SK-N-SH treated with all-trans-retinoic acid at 6 μM for 48 hours (cell line): ENCODE measurements at regions not wholly inside any gene's neighbourhood (a gene's known extent, or its start where the extent isn't known, plus 50 kb on each side); places are given as distances from the start of the nearest gene placed in this dataset.

Experiments used
- CREB5 ChIP-seq: fragments of 250-450 bp; sonication (Bioruptor Pico); IDR thresholded peaks from 2 replicates; pipeline ENCODE4 v1.5.1; 2020; ENCODE audit warnings: low read depth, mild to moderate bottlenecking, moderate library complexity
- ISL1 ChIP-seq: fragments of 250-450 bp; sonication (Bioruptor Pico); IDR thresholded peaks from 2 replicates; pipeline ENCODE4 v2.1.2; 2022; ENCODE audit warnings: mild to moderate bottlenecking, moderate library complexity
- OSR1 ChIP-seq: fragments of 250-450 bp; sonication (Bioruptor Pico); IDR thresholded peaks from 2 replicates; pipeline ENCODE4 v1.8.0; 2022; ENCODE audit warnings: moderate library complexity, mild to moderate bottlenecking, inconsistent platforms
- POU6F1 ChIP-seq: fragments of 250-450 bp; sonication (Bioruptor Pico); IDR thresholded peaks from 2 replicates; pipeline ENCODE4 v1.8.0; 2021; ENCODE audit warnings: low read depth, mild to moderate bottlenecking, moderate library complexity, borderline replicate concordance
- RARB ChIP-seq: fragments of 250-450 bp; sonication (Bioruptor Pico); IDR thresholded peaks from 2 replicates; pipeline ENCODE4 v1.8.0; 2021; ENCODE audit warnings: mild to moderate bottlenecking, moderate library complexity
- SNAI2 ChIP-seq: fragments of 250-450 bp; sonication (Bioruptor Pico); IDR thresholded peaks from 2 replicates; pipeline ENCODE4 v1.5.0; 2020; ENCODE audit warnings: mild to moderate bottlenecking, moderate library complexity
- TCF4 ChIP-seq: fragments of 250-450 bp; sonication (Bioruptor Pico); IDR thresholded peaks from 2 replicates; pipeline ENCODE4 v1.8.0; 2021; ENCODE audit warnings: mild to moderate bottlenecking, moderate library complexity, borderline replicate concordance
- ZFP3 ChIP-seq: fragments of 250-450 bp; sonication (Bioruptor Pico); IDR thresholded peaks from 2 replicates; pipeline ENCODE4 v1.5.0; 2020; ENCODE audit warnings: mild to moderate bottlenecking, moderate library complexity
- ZFP30 ChIP-seq: fragments of 450-650 bp; formaldehyde crosslinking; IDR thresholded peaks from 2 replicates; pipeline ENCODE4 v1.5.0; 2022; ENCODE audit warnings: mild to moderate bottlenecking, moderate library complexity
- TF ChIP-seq, protein P1 (sequence below): fragments of 250-450 bp; sonication (Bioruptor Pico); IDR thresholded peaks from 2 replicates; pipeline ENCODE4 v1.8.0; 2020; ENCODE audit warnings: mild to moderate bottlenecking, moderate library complexity, borderline replicate concordance

- TF ChIP-seq ZFP30 (CRISPR knock-in tag): no peak
- peak; percentile 82 for TF ChIP-seq TCF4 (CRISPR knock-in tag)
- TF ChIP-seq OSR1 (CRISPR knock-in tag): no peak
- TF ChIP-seq, protein P1, sequence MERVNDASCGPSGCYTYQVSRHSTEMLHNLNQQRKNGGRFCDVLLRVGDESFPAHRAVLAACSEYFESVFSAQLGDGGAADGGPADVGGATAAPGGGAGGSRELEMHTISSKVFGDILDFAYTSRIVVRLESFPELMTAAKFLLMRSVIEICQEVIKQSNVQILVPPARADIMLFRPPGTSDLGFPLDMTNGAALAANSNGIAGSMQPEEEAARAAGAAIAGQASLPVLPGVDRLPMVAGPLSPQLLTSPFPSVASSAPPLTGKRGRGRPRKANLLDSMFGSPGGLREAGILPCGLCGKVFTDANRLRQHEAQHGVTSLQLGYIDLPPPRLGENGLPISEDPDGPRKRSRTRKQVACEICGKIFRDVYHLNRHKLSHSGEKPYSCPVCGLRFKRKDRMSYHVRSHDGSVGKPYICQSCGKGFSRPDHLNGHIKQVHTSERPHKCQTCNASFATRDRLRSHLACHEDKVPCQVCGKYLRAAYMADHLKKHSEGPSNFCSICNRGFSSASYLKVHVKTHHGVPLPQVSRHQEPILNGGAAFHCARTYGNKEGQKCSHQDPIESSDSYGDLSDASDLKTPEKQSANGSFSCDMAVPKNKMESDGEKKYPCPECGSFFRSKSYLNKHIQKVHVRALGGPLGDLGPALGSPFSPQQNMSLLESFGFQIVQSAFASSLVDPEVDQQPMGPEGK (CRISPR knock-in tag): no peak
- no peak for TF ChIP-seq ZFP3 (CRISPR knock-in tag)
- TF ChIP-seq ISL1 (CRISPR knock-in tag): no peak
- no peak for TF ChIP-seq POU6F1 (CRISPR knock-in tag)
- no peak for TF ChIP-seq SNAI2 (CRISPR knock-in tag)
- TF ChIP-seq CREB5 (CRISPR knock-in tag): no peak
- no peak for TF ChIP-seq RARB (CRISPR knock-in tag)
Measured at GRCh38 chr5:125190232-125191087, 444.0 kb upstream of the ZNF608 start.
